A549 (cell line): ENCODE measurements at regions not wholly inside any gene's neighbourhood (a gene's known extent, or its start where the extent isn't known, plus 50 kb on each side); places are given as distances from the start of the nearest gene placed in this dataset.

Experiments
- ATAC-seq, 2 experiments: fragments of 200-7000 bp in 1 of 2; fragments of >200 bp in 1 of 2; cut with Nextera tagmentation in 1 of 2; cut with Tn5 transposase in 1 of 2; 3 replicates each; pipeline versions ENCODE4 v1.8.0 to v1.9.1; 2018 to 2020; ENCODE audit warnings: mild to moderate bottlenecking in 1 of 2, moderate library complexity in 1 of 2
- CTCF ChIA-PET: fragments of 300-600 bp; sonication (Branson Sonifier 250); formaldehyde crosslinking; extraction: SDS; loops from one replicate; lab custom pipeline; 2021; ENCODE audit warnings: antibody characterized with exemption, inconsistent platforms; lab: Yijun Ruan, JAX
- POLR2A ChIA-PET: fragments of 350-600 bp; formaldehyde crosslinking; extraction: SDS; loops from one replicate; lab custom pipeline; 2021; ENCODE audit warnings: antibody characterized with exemption, inconsistent platforms; lab: Yijun Ruan, JAX
- DNase-seq, 2 experiments: peaks; one replicate each; pipeline versions ENCODE4 v3.0.0 to v3.0.0-alpha.2; 2011 to 2016; ENCODE audit warnings: low read depth in 1 of 2, low spot score in 1 of 2
- FAIRE-seq: peaks from 2 replicates; lab custom pipeline; 2011; peaks lifted over from hg19 to GRCh38; lab: Jason Lieb, UNC
- H3K27ac ChIP-seq, 2 experiments: fragments of >200 bp; sonication (Bioruptor Twin); formaldehyde crosslinking; 3 replicates each; pipeline ENCODE4 v1.5.1; 2016 to 2017
- H3K4me1 ChIP-seq: fragments of >200 bp; sonication (Bioruptor Twin); formaldehyde crosslinking; 3 replicates; pipeline ENCODE4 v1.6.1; 2016
- H3K4me2 ChIP-seq: fragments of >200 bp; sonication (Bioruptor Twin); formaldehyde crosslinking; 3 replicates; pipeline ENCODE4 v1.6.1; 2016
- H3K4me3 ChIP-seq: fragments of >200 bp; sonication (Bioruptor Twin); formaldehyde crosslinking; 3 replicates; pipeline ENCODE4 v1.5.1; 2016
- H3K9me3 ChIP-seq: fragments of >200 bp; sonication (Bioruptor Twin); formaldehyde crosslinking; 3 replicates; pipeline ENCODE4 v1.6.1; 2016
- CHD4 ChIP-seq: fragments of 200-600 bp; sonication (generic); IDR thresholded peaks from 2 replicates; pipeline ENCODE4 v1.6.1; 2016; ENCODE audit warnings: antibody characterized with exemption, mild to moderate bottlenecking, borderline replicate concordance
- CTCF ChIP-seq: fragments of >200 bp; sonication (Bioruptor Twin); formaldehyde crosslinking; IDR thresholded peaks from 3 replicates; pipeline ENCODE4 v1.5.1; 2016
- ELK1 ChIP-seq: fragments of 150-350 bp; IDR thresholded peaks from 2 replicates; pipeline ENCODE4 v1.6.1; 2014; ENCODE audit warnings: low read depth, mild to moderate bottlenecking, low read length
- HOXA7 ChIP-seq: fragments of 250-450 bp; sonication (Bioruptor Pico); IDR thresholded peaks from 2 replicates; pipeline ENCODE4 v1.5.0; 2020; ENCODE audit warnings: mild to moderate bottlenecking, moderate library complexity
- REST ChIP-seq: fragments of 200-600 bp; sonication (generic); IDR thresholded peaks from 2 replicates; pipeline ENCODE4 v1.6.1; 2016; ENCODE audit warnings: antibody characterized with exemption, mild to moderate bottlenecking, moderate library complexity
- RNF2 ChIP-seq: fragments of 200-600 bp; sonication (generic); IDR thresholded peaks from 2 replicates; pipeline ENCODE4 v1.6.1; 2016; ENCODE audit warnings: low read depth, mild to moderate bottlenecking, antibody characterized with exemption, moderate library complexity, borderline replicate concordance
- ZNF302 ChIP-seq: fragments of 250-450 bp; sonication (Bioruptor Pico); IDR thresholded peaks from 2 replicates; pipeline ENCODE4 v1.9.0; 2021; ENCODE audit warnings: inconsistent platforms, mild to moderate bottlenecking, moderate library complexity
- WGBS: methylation state at CpG from one replicate; pipeline ENCODE4 v1.1.6; 2017; ENCODE audit errors: missing lambda C conversion rate; 5-methylcytosine and 5-hydroxymethylcytosine counted together
- TF ChIP-seq, protein P1 (sequence below): fragments of 250-450 bp; sonication (Bioruptor Pico); IDR thresholded peaks from 2 replicates; pipeline ENCODE4 v1.5.0; 2020; ENCODE audit warnings: low read depth, mild to moderate bottlenecking, moderate library complexity
- TF ChIP-seq, protein P2 (sequence below): fragments of 250-450 bp; sonication (Bioruptor Pico); IDR thresholded peaks from 2 replicates; pipeline ENCODE4 v1.5.0; 2021; ENCODE audit warnings: mild to moderate bottlenecking, moderate library complexity, borderline replicate concordance
- TF ChIP-seq, protein P3 (sequence below): fragments of >200 bp; sonication (Bioruptor Twin); formaldehyde crosslinking; IDR thresholded peaks from 3 replicates; pipeline ENCODE4 v1.6.1; 2016
- TF ChIP-seq, protein P4 (sequence below): fragments of >200 bp; sonication (Bioruptor Twin); formaldehyde crosslinking; IDR thresholded peaks from 2 replicates; pipeline ENCODE4 v1.6.1; 2016
- TF ChIP-seq, protein P5 (sequence below): IDR thresholded peaks from 2 replicates; pipeline ENCODE4 v1.6.1; 2012; ENCODE audit warnings: low read depth, borderline replicate concordance
- TF ChIP-seq, protein P6 (sequence below): IDR thresholded peaks from 2 replicates; pipeline ENCODE4 v1.6.1; 2012

DNA sequence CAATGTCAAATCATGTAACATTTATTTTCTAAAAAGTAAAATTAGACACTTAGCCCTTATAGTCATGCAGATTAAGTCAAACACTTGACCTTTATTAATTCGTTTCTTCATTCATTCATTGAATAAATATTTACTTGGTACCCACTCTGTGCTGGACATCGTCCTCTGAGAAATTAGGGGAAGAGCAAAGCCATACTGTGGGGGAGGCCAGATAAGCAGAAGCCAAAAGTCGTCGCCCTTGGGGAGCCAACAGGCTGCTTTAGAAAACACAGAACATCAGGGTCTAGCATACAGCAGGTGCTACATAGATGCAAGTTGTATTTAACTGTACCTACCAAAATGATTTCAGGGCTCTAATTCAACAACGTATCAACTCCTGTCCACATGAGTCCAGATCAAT is 66.1 kb upstream of the PROX1 start:
- FAIRE-seq (no peak), ATAC-seq (no peak), DNase-seq (no peak)
- Histone ChIP-seq H3K4me3 (no peak overlapping the region), H3K4me1 (no peaks in the 10 kb centered on the region), H3K9me3 (no peaks in the 10 kb centered on the region), H3K27ac (no peak overlapping the region), H3K4me2 (no peak overlapping the region)
- ChIA-PET CTCF (no interaction called here), POLR2A (no interaction called here)
- no peak for TF ChIP-seq CHD4
- no peak for TF ChIP-seq RNF2
- no peak for TF ChIP-seq CTCF
- TF ChIP-seq, protein P1, sequence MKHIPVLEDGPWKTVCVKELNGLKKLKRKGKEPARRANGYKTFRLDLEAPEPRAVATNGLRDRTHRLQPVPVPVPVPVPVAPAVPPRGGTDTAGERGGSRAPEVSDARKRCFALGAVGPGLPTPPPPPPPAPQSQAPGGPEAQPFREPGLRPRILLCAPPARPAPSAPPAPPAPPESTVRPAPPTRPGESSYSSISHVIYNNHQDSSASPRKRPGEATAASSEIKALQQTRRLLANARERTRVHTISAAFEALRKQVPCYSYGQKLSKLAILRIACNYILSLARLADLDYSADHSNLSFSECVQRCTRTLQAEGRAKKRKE = no peak
- TF ChIP-seq, protein P2, sequence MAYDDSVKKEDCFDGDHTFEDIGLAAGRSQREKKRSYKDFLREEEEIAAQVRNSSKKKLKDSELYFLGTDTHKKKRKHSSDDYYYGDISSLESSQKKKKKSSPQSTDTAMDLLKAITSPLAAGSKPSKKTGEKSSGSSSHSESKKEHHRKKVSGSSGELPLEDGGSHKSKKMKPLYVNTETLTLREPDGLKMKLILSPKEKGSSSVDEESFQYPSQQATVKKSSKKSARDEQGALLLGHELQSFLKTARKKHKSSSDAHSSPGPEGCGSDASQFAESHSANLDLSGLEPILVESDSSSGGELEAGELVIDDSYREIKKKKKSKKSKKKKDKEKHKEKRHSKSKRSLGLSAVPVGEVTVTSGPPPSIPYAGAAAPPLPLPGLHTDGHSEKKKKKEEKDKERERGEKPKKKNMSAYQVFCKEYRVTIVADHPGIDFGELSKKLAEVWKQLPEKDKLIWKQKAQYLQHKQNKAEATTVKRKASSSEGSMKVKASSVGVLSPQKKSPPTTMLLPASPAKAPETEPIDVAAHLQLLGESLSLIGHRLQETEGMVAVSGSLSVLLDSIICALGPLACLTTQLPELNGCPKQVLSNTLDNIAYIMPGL = no peak
- TF ChIP-seq, protein P3, sequence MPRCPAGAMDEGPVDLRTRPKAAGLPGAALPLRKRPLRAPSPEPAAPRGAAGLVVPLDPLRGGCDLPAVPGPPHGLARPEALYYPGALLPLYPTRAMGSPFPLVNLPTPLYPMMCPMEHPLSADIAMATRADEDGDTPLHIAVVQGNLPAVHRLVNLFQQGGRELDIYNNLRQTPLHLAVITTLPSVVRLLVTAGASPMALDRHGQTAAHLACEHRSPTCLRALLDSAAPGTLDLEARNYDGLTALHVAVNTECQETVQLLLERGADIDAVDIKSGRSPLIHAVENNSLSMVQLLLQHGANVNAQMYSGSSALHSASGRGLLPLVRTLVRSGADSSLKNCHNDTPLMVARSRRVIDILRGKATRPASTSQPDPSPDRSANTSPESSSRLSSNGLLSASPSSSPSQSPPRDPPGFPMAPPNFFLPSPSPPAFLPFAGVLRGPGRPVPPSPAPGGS = no peak
- TF ChIP-seq, protein P4, sequence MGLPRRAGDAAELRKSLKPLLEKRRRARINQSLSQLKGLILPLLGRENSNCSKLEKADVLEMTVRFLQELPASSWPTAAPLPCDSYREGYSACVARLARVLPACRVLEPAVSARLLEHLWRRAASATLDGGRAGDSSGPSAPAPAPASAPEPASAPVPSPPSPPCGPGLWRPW = no peak
- TF ChIP-seq HOXA7 (CRISPR knock-in tag) = no peak
- 2% methylated on average over 5 of the region's 5 CpGs for WGBS

DNA sequence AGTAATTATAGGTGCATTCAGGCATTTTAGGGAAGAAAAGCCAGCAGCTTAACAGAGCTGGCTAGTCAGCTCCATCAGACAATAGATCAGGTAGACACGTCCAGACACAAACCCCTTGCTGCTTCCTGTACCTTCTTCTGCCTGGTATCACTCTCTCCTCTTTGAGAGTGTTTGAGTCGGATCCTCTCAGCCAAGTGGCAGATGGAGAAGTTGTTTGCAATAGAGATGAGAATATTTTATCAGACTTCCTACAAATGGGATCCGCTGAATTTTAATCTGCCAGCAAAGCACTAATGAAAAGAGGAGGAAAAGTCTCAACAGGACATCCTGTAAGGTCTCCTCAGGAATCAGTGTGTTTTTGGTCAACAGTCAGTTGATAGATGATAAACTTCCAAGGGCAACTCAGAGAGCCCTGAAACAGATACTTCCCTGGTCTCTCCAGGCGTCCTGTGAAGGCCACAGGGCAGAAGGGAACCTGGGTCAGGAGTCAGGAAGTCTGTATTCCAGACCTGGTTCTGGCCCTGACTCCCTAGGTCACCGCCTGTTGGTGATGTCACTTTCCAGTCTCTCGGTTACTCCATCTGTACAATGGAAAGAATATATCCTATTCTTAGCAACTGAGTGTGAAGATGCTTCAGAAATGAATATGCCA is 62.1 kb upstream of the PROX1 start:
- H3K9me3 ChIP-seq = no peaks in the 10 kb centered on the region
- H3K27ac ChIP-seq = no peak overlapping the region
- H3K4me2 ChIP-seq = no peak overlapping the region
- POLR2A ChIA-PET = no interaction called here
- WGBS = 14% methylated on average over 6 of the region's 6 CpGs
- no peak for ATAC-seq
- H3K4me1 ChIP-seq = no peaks in the 10 kb centered on the region
- CTCF ChIA-PET = no interaction called here
- DNase-seq = no peak
- H3K4me3 ChIP-seq = no peak overlapping the region
- TF ChIP-seq, protein P5, sequence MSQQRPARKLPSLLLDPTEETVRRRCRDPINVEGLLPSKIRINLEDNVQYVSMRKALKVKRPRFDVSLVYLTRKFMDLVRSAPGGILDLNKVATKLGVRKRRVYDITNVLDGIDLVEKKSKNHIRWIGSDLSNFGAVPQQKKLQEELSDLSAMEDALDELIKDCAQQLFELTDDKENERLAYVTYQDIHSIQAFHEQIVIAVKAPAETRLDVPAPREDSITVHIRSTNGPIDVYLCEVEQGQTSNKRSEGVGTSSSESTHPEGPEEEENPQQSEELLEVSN = no peak
- no peak for TF ChIP-seq ZNF302 (CRISPR knock-in tag)
- TF ChIP-seq ELK1 = no peak
- TF ChIP-seq, protein P6, sequence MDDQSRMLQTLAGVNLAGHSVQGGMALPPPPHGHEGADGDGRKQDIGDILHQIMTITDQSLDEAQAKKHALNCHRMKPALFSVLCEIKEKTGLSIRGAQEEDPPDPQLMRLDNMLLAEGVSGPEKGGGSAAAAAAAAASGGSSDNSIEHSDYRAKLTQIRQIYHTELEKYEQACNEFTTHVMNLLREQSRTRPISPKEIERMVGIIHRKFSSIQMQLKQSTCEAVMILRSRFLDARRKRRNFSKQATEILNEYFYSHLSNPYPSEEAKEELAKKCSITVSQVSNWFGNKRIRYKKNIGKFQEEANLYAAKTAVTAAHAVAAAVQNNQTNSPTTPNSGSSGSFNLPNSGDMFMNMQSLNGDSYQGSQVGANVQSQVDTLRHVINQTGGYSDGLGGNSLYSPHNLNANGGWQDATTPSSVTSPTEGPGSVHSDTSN = no peak
- no peak for TF ChIP-seq REST
- no peak for FAIRE-seq
